ENCODE measurements at regions not wholly inside any gene's neighbourhood (a gene's known extent, or its start where the extent isn't known, plus 50 kb on each side); places are given as distances from the start of the nearest gene placed in this dataset.

DNA sequence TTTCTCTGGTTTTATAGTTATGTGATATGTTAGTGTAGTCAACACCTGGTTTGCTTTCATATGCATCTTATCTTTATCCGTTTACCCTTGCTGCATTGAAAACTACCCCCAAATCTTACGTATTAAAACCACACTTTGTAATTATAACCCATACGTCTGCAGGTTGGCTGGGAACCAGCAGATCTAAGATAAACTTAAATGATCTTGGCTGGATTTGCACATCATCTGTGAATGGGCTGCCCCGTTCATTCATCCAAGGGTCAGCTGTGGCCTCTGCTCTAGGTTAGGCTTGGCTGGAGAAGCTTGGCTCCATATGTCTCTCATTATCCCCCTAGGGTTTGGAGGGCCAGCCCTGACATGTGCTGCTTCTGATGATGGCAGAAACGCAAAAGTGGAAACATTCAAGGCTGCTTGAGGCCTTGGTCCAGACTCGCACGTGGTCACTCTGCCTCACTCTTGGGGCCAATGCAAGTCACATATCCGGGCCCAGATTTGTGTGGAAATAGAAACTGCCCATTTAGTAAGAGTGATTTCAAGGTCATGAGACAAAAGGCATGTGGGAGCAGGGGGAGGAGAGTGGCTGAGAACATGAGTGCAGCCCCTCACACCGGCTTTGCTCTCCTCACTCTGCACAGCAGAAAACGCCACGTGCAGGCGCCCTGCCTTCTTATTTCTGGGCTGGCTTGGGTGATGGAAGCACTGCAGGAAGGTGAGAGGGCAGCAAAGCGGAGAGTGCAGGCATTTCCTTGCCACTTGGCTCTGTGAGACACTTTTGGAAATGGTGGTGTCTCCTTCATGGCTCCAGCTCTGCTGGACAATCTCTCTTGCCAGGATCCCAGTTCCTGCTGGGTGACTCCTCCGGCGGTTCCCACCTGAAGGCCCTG, 553.8 kb downstream of the GLRX3 start:
- DNase-seq, result no peak

DNA sequence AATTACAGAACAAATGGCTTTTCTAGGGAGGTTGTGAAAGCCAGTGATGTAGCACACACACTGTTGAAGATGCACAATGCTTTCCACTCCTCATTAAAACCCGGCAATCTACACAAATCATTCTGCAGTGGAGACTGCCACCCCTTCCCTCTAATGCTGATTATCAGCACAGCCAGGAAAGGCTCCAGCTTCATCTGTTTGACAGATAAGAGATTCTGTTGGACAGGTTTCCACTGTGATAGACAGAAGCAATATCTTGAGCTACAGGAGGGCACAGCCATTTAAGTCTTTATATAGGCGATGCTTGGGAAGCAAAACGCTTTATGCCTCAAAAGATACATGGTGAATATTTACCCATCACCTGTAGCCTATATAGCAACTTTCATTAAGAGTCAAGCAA, 555.6 kb downstream of the GLRX3 start:
- DNase-seq, result no peak

DNA sequence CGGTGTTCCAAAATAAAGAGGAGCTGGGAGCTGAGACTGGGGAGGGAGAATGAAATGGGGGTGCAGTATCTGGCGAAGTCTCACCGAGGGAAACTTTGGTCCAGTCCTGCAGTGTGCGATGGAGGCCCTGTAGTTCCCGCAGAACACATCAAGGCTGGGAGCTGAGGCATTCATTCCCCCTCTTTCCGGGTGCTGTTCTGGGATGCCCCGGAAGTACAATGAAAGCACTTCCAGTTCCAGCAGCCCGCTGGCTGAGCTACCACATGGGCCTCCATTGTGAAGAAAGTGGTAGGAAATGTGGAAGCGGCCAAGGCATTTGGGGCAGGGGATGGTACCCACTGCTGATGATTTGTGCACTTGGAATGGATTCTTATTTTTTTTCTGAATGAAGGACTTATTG, 560.7 kb downstream of the GLRX3 start:
- no peak for DNase-seq

DNA sequence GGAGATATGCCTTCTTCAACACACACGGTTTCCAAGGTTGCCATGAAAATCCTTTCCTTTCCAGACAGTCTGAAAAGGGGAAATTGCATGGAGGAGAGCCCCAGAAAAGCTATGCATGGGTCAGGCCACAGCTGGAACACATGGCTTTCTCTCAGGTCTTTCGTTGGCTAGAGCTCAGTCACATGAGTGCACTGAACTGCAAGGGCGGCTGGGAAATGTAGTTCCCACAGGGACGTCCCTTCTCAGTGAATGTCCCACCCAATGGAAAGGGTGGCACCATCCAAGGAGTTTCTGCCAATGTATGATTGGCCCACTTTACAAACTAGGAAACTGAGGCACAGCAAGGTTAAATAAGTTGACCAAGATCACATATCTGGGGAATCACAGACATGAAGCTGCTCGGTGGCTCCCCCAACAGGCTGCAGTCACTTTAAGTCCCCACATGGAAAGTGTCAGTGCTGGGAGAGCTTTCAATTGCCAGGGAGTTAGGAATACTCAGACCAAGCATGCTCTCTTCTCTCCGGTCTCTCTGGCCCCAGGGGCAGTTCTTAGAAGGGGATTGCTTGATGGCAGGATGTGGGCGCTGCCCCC, 571.3 kb downstream of the GLRX3 start:
- DNase-seq, result no peak

DNA sequence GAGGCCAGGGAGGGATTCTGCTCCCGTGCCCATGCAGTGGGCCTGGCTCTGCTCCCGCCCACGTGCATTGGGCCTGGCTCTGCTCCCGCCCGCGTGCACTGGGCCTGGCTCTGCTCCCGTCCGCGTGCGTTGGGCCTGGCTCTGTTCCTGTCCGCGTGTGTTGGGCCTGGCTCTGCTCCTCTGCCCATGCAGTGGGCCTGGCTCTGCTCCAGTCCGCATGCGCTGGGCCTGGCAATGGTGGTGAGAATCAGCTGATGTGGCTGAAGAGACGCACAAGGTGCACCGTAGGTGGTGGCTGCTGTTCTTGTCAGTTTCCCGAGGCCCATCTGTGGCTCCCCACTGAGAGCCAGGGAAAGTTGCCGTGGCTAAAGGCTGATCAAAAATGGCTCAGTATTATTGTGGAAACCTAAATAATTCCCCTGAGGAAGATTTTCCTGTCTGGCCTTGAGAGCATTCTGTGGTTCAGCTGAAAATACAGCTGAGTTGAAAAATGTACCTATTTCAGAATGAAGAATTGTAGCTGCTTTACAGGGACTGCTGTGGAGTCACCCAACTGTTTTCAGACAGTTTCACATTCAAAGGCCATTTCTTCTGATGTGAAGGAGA, 572.4 kb downstream of the GLRX3 start:
- no peak for DNase-seq

DNA sequence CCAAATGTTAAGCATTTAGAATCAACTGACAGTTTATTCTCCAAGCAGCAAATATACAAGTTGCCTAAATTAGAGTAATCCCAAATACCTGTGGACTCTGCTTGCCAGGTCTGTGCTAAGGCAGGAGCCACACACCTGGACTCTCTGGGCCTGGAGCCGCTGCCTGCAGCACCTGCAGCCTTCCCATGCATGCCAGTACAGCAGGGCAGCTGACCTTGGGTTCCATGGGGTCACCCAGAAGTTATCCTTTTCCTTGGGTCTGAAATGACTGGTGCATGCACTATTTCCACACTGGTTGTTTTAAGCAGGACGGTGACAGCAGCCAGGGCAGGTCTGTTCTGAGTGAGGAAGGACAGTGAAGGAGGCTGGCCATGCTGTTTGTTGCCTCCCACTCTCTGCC, 573.2 kb downstream of the GLRX3 start:
- no peak for DNase-seq

DNA sequence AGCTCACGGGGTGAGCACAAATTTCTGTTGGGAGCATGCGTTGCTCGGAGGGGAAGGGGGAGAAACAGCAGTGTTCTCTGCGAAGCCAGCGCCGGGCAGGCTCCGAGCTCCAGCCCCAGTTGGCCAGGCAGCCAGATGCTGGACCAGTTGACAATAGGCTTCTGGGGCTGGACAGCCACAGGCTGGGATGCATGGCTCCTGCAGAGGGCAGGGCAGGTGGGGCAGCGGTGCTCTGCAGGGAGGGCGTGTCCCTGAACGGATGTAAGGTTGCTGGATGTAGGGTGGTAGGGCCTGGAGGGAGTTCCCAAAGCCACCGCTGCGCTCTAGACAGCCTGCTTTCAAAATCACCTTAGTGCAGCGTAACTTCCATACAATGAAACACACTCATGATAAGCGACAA, 574.9 kb downstream of the GLRX3 start:
- no peak for DNase-seq

DNA sequence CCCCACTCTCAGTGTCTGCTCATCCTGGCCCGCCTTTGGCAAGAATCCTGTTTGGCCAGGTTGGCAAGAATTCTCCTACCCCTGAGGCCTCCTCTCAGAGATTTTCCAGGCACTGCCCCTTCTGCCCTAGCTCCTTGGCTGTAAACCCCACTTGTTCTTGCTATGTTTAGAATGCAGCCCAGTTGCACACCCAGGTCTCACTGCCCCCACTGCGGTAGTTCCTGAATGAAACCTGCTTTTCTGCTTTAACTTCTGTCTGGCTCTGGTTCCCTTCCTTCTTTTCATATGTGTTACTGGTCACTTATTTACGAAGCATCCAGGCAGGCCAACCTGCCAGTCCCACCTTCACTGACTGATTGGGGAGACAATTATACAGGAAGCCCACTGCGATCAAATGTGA, 576.9 kb downstream of the GLRX3 start:
- no peak for DNase-seq

DNA sequence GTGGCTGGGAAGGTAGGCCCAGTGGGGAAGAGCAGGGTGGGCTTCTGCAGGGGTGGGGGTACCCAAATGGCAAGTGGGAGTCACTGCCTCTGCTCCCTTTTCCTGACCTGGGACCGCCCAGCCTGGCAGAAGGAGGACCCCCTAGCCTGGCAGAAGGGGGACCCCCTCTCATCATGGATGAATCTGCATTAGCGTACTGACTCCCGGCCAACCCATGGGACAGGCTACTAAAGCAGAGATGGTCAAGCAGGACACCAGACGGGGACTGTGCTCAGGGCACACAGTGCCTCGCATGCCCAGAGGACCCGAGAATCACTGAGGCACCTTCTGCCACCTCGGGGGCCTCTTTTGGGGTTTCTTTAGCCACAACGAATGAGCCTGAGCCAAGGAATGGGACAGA, 577.5 kb downstream of the GLRX3 start:
- no peak for DNase-seq

DNA sequence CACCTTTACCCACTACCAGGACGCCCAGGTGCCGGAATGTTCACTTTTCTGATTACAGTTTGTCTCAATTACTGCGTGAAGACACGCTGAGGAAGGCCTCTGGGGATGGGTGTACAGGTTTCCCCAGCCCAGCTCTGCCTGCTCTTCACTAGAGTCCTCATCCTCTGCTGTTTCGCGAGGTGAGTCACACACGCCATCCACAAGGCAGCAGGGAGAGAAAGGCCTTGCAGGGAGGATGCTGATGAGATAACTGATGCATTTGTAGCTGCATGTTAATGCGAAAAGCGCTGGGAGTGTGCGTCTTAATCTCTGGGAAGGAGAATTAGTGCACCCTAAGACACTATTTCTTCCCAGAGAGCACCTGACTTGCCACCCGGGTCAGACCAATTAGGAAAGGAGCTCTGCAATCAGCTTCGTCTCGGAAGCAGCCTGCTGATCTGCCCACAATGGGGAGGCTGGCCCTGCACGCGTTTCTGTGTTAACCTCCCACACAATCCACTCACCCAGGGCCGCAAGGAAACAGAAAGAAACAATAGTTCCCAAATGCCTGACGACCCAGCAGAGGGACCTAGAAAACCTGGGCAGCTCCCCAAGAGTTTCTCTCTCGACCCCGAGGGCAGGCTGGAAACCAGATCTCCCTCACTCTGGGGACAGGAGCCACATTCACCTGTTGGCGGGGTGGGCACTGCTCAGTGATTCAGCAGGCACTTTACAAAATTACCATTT, 578.7 kb downstream of the GLRX3 start:
- DNase-seq, result no peak

DNA sequence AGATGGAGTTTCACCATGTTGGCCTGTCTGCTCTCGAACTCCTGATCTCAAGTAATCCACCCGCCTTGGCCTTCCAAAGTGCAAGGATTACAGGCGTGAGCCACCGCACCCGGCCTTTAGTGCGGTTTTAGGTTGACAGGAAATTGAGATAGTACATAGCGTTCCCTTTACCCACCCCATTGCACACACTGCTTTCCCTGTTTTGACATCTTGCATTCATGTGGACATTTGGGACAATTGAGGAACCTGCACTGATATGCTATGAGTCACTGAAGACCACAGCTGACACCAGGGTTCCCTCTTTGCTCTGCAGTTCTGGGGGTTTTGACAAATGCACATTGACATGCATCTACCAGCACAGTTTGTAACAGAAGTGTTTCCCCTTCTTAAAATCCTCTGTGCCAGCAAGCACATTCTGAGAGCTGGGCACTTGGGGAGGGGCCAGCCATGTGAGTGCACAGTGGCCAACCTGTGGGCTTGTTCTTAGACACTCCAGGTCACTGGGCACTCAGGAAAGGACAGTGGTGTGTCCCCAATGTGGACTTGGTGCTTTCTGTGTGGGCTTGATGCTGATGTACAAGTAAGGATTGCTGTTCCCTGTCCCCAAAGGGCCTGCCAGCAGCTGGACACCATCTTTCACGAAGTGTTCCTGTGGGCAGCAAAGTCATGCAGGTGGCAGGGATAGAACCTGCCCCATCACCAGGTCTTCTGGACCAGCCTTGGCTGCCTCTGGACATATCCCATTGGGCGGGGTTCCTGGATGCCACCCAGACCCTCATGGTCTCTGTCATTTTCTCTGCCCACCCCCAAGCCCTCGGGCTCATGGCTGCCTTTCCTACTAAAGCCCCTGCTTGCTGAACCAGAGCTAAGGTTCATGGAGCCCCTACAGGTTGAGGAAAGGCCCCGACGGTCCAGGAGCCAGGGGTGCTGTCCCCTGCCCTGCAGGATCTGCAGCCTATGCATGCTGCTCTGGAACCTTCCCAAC, 579.8 kb downstream of the GLRX3 start:
- DNase-seq, result peak; percentile 26

DNA sequence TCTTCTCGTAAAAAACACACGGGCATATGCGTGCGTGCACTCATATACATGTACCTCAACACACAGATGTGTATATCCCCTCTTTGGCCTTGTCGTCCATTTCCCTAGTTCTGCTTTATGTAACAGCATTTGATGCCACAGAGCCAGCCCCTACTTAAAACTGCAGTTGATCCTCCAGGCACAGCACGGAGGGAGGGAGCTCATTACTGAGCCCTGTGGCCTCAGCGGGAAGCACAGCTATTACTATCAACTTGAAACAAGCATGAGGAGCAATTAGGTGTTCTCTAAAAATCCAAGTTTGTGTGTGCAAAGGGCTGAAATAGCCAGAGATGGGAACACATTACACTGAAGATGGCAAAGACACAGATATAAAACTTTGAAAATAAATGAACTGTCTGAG, 580.9 kb downstream of the GLRX3 start:
- no peak for DNase-seq

DNA sequence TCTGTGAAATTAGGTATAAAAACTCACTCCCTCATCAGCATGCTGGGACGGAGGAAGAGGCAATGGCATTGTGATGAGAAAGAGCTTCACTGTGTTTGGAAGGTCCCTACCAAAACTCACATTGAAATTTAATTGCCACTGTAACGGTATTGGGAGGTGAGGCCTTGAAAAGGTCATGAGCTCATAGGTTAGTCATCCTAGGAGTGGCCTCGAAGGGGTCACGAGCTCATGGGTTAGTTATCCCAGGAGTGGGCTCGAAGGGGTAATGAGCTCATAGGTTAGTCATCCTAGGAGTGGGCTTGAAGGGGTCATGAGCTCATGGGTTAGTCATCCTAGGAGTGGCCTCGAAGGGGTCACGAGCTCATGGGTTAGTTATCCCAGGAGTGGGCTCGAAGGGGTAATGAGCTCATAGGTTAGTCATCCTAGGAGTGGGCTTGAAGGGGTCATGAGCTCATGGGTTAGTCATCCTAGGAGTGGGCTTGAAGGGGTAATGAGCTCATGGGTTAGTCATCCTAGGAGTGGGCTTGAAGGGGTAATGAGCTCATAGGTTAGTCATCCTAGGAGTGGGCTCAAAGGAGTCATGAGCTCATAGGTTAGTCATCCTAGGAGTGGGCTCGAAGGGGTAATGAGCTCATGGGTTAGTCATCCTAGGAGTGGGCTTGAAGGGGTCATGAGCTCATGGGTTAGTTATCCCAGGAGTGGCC, 582.7 kb downstream of the GLRX3 start:
- peak; percentile 2 for DNase-seq

DNA sequence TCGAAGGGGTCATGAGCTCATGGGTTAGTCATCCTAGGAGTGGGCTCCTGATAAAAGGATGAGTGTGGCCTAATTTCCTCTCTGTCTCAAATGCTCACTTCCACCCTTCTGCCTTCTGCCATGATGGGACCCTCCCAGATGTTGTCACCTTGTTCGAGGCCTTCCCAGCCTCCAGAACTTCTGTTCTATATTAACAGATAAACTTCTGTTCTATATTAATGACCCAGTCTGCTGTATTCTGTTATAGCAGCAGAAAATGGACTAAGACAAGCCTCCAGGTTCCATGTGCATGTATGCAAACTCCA, 583.2 kb downstream of the GLRX3 start:
- DNase-seq, result no peak

DNA sequence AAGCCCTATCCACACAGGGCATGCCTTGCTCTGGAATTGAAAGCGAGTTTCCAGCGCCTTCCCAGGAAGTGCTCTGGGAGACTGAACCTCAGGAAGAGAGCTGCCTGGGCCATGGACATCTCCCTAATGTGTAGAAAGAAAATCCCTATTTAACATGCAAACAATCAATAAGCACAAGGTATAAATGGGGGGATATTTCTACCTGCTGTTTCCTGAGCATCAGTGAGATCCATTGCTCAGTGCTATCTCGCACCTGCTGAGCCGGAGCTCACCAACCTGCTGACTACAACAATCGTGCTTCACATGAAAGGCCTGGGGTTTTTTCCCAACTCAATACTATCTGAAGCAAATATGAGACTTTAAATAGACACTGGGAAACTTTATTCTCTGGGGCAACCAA, 584.0 kb downstream of the GLRX3 start:
- DNase-seq, result no peak

DNA sequence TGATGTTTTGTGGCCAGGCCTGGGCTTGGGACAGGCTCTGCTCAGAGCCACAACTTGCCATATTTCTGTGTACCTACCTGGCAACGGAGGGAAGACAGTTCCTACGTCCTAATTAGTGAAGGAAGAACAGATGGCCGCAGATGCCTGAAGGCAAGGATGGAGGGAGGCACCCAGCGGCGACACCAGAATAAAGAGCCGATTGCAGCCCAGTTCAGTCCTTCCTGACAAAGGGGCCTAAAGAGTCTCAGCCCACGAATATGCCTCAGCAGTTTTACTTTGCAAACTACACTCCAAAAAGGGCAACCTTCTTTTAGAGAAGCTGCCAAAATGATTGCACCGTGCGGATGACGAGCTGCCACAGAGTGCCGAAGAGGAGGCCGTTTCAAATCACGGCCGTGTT, 585.8 kb downstream of the GLRX3 start:
- DNase-seq, result no peak

DNA sequence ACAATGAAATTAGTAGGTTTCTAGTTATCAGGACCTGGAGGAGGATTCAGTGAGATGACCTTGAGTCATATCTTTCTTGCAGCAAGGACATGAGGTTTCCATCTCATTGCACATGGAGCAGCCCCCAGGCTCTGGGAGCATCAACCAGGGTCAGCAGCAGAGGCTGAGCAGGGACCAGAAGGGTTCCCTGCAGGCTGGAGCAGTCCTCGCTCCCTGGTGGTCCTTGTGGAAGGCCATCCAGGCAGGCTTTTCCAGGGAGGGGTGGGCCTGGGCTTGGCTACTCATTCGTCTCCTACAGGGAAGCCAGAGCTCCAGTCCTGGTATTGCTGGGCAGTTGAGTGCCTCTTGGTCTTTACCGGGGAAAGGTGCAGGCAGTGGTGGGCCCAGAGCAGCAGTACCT, 587.5 kb downstream of the GLRX3 start:
- no peak for DNase-seq

DNA sequence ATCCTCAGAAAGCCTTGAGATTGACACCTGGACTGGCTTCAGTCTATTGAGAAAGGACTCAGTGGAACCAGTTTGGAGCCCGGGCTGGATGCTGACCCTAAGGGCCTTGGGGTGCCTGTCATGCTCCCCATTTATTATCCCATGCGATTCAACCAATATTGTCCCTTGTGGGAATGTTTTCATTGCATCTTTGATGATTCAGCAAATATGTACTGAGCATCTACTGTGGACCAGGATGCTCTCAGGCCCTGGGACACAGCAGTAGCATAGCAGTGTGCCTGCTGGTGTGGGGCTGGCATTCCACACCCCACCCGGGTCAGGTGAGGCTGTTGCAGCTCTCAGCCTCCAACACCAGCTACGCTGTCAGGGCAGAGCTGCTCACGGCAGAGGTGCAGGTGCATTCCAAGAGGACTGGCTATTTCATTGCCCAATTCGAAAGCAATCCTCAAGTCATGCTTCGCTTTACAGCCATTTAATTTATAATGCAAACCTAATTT, 586.0 kb downstream of the TCERG1L start:
- DNase-seq, result no peak

DNA sequence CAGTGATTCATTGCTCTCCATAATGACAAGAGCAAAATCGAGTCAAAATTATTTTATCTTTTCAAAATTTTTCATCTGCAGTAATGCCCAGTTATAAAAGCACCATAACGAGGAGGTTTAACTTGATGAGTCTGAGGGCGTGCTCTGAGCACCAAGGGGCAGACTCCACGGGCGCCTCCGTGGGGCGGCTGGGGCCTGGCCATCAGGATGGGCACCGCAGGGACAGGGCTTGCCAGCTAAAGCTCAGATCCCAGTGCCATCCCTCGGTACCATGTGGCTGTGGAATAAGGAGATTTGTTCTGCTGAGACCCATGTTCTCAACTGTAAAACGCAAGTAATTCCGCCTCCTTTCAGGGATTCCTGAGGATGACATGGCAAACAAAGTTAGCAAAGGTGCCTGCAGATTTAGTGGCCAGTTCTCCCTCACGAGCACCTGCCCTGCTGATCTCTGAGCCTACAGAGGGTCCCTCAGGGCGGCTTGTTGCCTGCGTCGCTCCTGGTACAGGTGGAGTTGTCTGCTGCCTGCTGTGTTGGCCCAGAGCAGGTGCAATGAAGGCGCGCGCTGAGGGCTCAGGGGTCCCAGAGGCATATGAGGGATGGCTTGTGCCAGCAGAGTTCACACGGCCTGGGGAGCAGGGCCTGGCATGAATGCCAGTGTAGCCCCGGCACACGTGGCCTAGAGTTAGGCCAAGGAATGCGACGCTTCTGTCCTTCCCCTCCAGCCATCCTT, 584.4 kb downstream of the TCERG1L start:
- DNase-seq, result no peak

DNA sequence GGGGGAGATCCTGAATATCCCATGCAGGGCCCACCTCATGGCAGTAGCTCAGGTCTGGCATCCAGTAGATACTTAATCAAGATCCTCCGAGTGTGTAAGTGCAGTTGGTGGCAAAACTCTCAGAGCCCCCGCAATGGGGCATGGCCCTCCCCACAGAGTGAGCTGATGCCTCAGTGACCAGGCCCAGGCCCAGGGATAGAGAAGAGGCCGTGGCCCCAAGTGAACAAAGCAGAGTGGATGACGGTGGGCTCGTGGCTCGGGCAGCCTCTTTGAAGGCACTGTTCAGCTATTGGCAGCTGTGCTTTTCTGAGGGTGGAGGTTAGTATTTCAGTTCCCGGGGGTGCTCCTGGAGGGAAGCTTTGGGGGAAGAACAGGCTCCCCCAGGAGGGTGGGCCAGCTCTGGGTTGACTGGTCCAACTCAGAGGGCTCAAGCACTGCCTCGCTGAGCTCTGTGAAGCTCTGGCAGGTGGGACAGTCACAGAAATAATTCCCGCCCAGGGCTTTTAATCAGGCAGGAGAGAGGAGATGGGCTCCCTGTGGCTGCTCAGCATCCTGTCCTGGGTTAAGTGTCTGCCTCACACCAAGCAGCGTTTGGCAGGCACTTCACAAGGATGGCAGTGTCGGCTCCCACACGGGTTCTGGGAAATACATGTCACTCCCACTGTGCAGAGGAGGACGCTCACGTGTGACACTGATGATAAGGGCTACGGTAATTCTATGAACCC, 583.6 kb downstream of the TCERG1L start:
- DNase-seq, result no peak

Data from inflammatory macrophage treated with lipopolysaccharide for 4 hours (primary cell).